Omental fat pad (tissue), 3 donors: ENCODE measurements at regions not wholly inside any gene's neighbourhood (a gene's known extent, or its start where the extent isn't known, plus 50 kb on each side); places are given as distances from the start of the nearest gene placed in this dataset.
"Not testable (repeated sequence)": the region's sequence is repeated elsewhere in the genome, so short reads cannot be mapped to it uniquely, and the experiment has no call there.

Experiments used
- ATAC-seq: fragments of 150-250 bp; one replicate; pipeline ENCODE4 v1.9.1; 2016; ENCODE audit warnings: mild to moderate bottlenecking, moderate library complexity; ENCODE audit not compliant: low FRiP score
- DNase-seq: peaks from one replicate; pipeline ENCODE4 v3.0.0-alpha.2; 2019; ENCODE audit warnings: low spot score
- TF ChIP-seq, protein P1 (sequence below), 3 donors: fragments of 450-650 bp; IDR thresholded peaks; one replicate each; pipeline ENCODE4 v1.5.1; 2016 to 2017; ENCODE audit warnings: antibody characterized with exemption in 3 of 3, mild to moderate bottlenecking in 3 of 3, moderate library complexity in 2 of 3

DNA sequence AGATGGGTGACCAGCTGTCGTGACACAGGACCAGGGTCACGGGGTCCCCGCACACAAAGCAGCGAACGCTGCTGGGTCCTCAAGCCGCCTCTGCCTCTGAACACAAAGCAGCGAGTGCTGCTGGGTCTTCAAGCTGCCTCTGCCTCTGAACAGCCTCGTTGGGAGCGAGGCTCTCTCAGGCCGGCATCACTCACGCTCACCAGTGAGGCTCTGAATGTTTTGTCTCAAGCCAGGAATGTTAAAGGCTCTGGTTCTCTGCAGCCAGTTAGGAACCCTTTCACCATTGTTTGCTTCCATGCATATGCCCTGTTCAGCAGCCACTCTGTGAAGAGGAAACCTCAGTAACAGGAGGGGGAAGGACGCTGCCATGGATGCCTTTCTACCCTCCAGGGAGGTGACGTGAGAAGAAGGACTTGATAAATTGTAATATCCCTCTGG is 82.7 kb upstream of the TAF11L2 start:
- TF ChIP-seq, protein P1, sequence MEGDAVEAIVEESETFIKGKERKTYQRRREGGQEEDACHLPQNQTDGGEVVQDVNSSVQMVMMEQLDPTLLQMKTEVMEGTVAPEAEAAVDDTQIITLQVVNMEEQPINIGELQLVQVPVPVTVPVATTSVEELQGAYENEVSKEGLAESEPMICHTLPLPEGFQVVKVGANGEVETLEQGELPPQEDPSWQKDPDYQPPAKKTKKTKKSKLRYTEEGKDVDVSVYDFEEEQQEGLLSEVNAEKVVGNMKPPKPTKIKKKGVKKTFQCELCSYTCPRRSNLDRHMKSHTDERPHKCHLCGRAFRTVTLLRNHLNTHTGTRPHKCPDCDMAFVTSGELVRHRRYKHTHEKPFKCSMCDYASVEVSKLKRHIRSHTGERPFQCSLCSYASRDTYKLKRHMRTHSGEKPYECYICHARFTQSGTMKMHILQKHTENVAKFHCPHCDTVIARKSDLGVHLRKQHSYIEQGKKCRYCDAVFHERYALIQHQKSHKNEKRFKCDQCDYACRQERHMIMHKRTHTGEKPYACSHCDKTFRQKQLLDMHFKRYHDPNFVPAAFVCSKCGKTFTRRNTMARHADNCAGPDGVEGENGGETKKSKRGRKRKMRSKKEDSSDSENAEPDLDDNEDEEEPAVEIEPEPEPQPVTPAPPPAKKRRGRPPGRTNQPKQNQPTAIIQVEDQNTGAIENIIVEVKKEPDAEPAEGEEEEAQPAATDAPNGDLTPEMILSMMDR (IDR thresholded peaks at IDR 0.05) = no peak
- DNase-seq (no peak), ATAC-seq (no peak)

DNA sequence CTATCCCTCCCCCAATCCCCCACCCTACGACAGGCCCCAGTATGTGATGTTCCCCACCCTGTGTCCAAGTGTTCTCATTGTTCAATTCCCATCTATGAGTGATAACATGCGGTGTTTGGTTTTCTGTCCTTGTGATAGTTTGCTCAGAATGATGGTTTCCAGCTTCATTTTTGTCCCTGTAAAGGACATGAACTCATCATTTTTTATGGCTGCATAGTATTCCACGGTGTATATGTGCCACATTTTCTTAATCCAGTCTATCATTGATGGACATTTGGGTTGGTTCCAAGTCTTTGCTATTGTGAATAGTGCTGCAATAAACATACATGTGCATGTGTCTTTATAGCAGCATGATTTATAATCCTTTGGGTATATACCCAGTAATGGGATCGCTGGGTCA is 81.7 kb upstream of the TAF11L2 start:
- not testable (repeated sequence) for ATAC-seq, DNase-seq

DNA sequence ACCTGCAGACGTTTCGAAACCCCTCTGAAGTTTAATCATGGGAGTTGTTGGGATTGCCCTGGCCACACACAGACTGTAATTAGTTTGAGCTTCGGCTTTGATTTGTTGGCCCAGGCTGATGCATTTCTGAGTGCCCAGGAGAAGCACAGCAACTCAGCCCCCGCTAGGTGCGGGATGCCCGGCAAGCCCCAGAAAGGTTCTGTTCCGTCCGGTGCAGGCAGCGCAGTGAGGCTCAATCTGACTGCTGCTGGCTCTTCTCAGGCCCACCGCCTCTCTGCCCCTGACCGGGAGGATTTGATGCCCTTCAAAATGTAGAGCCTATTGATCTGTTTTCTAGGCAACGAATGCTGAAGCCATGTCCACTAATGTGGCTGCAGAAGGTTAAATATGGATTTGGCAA is 73.4 kb upstream of the TAF11L2 start:
- TF ChIP-seq, protein P1 (IDR thresholded peaks at IDR 0.05) = no peak
- ATAC-seq (no peak), DNase-seq (no peak)

DNA sequence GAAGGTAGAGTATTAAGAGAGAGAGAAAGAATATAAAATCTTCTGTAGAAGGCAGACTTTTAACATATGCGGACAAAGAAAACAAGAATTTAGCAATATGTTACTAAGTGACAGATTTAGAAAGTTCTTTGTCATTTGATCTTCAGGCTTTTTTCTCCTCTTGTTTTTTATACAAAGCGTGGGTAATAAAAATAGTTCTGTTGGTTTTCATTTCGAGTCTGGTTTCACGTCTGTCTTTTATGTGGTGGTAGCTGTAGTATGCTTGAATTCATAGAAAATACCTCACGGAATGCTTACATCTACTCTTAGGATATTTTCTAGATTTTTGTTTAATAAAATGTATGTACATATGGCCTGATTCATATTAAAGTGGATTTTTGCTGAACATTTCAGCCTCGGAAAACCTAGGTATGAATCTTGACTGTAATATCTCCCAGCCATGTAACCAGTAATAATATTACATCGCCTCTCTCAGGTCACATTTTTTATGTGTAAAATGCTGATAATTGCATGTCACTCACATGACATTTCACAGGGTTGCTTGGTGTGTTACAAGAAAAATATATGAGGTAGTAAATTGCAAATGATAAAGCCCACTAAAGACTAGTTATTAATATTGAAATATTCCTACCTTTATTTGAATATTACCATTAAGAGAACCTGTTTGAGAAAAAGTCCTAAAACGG is 72.5 kb upstream of the TAF11L2 start:
- no peak for ATAC-seq

DNA sequence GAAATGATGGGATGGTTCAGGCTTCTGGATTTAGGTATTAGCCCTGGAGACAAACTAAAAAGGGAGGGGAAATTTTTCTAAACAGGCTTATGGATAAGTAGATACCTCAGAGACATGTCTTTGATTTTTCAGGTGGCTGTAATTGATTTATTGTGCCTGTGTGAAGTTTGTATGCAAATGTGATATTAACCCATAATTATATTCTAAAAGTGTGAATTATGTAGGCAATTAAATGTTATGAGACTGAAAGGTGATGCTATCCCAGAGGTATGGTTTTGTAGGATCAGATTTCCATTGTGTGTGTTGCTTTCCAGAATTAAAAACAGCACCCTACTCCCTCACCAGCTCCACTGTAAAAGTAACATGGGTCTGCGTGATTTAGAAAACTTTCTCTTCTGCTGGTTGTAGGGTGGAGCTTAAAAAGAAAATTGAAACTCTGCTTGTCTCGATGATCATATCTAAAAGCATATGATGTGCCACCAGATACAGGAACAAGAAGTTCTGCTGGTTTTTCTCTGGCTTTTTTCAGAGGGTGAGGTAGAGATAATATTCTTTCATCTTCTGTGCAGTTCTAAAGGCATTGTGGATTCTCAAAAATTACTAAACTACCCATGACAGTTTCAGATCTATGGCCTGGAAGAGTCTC is 71.8 kb upstream of the TAF11L2 start:
- ATAC-seq (no peak), DNase-seq (no peak)
- TF ChIP-seq, protein P1 (IDR thresholded peaks at IDR 0.05) = no peak

More for the DNA sequence above, 72.5 kb upstream of the TAF11L2 start:
- TF ChIP-seq, protein P1 (IDR thresholded peaks at IDR 0.05) = no peak
- DNase-seq = no peak

DNA sequence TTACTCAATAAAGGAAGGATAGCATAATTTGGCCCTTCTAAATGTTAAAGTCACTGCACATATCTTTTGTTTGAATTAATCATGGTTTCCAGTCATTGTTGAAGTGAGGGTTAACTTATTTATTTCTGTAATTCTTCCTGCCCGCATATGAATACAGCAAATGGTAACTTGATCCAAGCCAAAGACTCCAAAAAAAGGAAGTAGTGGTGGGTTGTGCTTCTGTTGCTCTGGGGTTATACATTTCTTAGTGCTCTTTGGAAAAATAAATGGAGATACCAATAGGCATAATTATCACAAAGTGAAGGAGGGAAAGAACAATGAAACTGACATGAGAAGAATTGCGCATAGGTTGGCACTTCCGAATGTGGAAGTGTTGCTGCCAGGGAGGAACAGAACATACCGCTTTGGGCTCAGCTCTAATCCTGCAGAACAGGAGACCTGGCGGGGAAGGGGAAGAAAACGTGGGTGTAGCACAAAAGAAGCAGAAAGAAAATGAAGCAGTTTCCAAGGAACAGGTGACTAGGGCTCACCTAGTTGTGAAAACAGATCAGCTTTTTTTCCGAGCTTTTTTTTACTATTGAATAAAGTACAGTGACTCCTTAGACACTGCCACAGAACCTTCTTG is 69.7 kb upstream of the TAF11L2 start:
- DNase-seq = no peak
- no peak for ATAC-seq
- TF ChIP-seq, protein P1 (IDR thresholded peaks at IDR 0.05) = no peak

DNA sequence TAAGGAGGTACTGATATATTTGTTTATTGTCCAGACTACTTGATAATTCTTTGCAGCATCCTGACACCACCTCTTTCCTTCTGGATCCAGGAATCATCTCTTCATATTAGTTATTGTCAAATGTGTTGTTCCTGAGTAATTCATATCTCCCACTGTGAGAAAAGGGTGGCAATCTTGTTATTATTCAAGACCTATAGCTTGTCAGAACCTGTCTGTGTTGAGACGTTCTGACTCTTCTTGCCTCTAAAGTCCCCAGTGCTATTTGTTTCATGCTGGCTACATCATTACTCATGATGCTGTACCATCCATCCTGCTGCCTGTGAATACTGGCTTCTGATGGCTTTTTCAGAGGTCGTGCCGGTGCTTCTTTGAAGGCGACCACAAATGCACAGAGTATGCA is 68.7 kb upstream of the TAF11L2 start:
- ATAC-seq (no peak), DNase-seq (no peak)
- TF ChIP-seq, protein P1 (IDR thresholded peaks at IDR 0.05) = no peak
